ENCODE measurements at regions not wholly inside any gene's neighbourhood (a gene's known extent, or its start where the extent isn't known, plus 50 kb on each side); places are given as distances from the start of the nearest gene placed in this dataset.

DNA sequence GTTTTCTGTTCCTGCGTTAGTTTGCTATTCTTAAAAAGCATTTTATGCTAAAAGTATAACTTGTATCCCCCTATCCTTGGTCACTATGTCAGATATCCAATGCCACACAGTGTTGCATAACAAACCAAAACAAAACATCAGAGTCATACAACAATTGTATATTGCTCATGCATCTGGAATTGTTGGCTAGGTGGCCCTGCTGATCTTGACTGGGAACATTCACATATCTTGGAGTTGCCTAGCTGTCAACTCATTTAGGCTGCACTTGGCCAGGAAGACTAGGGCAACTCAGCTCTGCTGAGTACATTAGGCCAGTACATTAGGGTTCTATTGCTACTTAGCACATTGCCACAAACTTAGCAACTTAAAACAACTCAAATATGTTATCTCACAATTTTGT, 706.5 kb upstream of the UBE2E2 start:
- intact Hi-C loops (cut with DNase I) = no loop called here
- DNase-seq = no peak
- Histone ChIP-seq H3K4me3 (no peak overlapping the region), H3K9me3 (no peaks in the 10 kb centered on the region), H3K27ac (no peak overlapping the region), H3K4me1 (peaks cover 0 to 5% (median 0%) of the 10 kb centered on the region in 4 donors), H3K36me3 (no peaks in the 10 kb centered on the region), H3K27me3 (no peaks in the 10 kb centered on the region)
- WGBS, 2 donors = 89 to 91% methylated on average over 1 of the region's 1 CpG
- TF ChIP-seq EP300 (IDR thresholded peaks at IDR 0.05) (no peak), POLR2AphosphoS5 (IDR thresholded peaks at IDR 0.05) (no peak), CTCF (IDR thresholded peaks at IDR 0.05) (no peak), POLR2A (IDR thresholded peaks at IDR 0.05) (no peak)

DNA sequence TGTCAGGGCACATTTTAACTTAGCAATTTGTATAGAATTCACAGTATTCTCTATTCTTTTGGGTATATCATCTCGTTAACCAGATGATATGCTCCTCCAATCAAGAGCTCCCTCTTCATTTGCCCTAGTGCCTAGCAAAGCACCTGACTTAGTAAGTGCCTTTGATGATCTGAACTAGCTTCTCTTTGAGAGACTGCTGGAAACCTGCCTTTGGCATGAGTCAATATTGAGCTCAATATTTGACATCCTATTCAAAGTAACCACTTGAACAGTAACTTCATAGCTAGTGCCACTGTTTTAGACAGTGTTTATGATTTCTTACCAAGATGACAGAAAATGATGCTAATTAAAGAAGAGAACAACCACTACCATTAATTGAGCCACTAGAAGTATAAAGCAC, 696.3 kb upstream of the UBE2E2 start:
- no peak for DNase-seq
- Histone ChIP-seq H3K4me1 (no peaks in the 10 kb centered on the region), H3K27me3 (no peaks in the 10 kb centered on the region), H3K27ac (no peak overlapping the region), H3K9me3 (no peaks in the 10 kb centered on the region), H3K36me3 (no peaks in the 10 kb centered on the region), H3K4me3 (no peak overlapping the region)
- intact Hi-C loops (cut with DNase I) = no loop called here
- 22 to 67% methylated on average over 1 of the region's 1 CpG for WGBS, 2 donors
- TF ChIP-seq CTCF (IDR thresholded peaks at IDR 0.05) = no peak
- TF ChIP-seq POLR2A (IDR thresholded peaks at IDR 0.05) = no peak
- TF ChIP-seq POLR2AphosphoS5 (IDR thresholded peaks at IDR 0.05) = no peak
- no peak for TF ChIP-seq EP300 (IDR thresholded peaks at IDR 0.05)

DNA sequence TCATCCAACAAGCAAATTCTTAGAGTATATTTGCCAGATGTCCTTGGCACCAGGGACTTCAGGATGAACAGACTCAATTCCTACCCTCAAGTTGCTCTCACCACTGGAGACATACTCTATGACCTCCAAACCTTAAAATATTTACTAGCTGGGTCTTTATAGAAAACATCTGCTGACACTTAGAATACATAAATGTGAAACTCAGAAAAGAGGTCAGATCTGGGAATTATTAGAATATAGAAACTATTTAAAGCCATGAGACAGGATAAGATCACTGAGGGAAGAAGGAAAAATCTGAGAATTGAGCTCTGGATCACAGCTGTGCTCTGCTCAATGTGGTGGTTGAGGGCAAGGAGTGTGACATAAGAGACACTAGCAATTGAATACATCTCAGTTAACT, 695.4 kb upstream of the UBE2E2 start:
- intact Hi-C loops (cut with DNase I) = no loop called here
- TF ChIP-seq CTCF (IDR thresholded peaks at IDR 0.05) = no peak
- TF ChIP-seq EP300 (IDR thresholded peaks at IDR 0.05) = no peak
- TF ChIP-seq POLR2A (IDR thresholded peaks at IDR 0.05) = no peak
- TF ChIP-seq POLR2AphosphoS5 (IDR thresholded peaks at IDR 0.05) = no peak

GRCh38 chr3:22523925-22524324, 679.2 kb upstream of the UBE2E2 start:
- Histone ChIP-seq H3K27ac (no peak overlapping the region), H3K9me3 (peaks cover 0 to 2% (median 0%) of the 10 kb centered on the region in 4 donors), H3K4me1 (peaks cover 0 to 13% (median 0%) of the 10 kb centered on the region in 4 donors), H3K27me3 (no peaks in the 10 kb centered on the region), H3K36me3 (no peaks in the 10 kb centered on the region), H3K4me3 (no peak overlapping the region)
- TF ChIP-seq EP300 (IDR thresholded peaks at IDR 0.05) (no peak), POLR2AphosphoS5 (IDR thresholded peaks at IDR 0.05) (no peak), POLR2A (IDR thresholded peaks at IDR 0.05) (no peak), CTCF (IDR thresholded peaks at IDR 0.05) (no peak)
- DNase-seq = no peak
- 62 to 91% methylated on average over 3 of the region's 3 CpGs for WGBS, 2 donors
- intact Hi-C loops (cut with DNase I) = no loop called here

More for the DNA sequence above, 695.4 kb upstream of the UBE2E2 start:
- Histone ChIP-seq H3K36me3 (no peaks in the 10 kb centered on the region), H3K9me3 (no peaks in the 10 kb centered on the region), H3K27ac (no peak overlapping the region), H3K27me3 (no peaks in the 10 kb centered on the region), H3K4me3 (no peak overlapping the region), H3K4me1 (no peaks in the 10 kb centered on the region)
- DNase-seq = no peak

GRCh38 chr3:22526266-22526837, 676.8 kb upstream of the UBE2E2 start:
- intact Hi-C loops (cut with DNase I) = no loop called here
- Histone ChIP-seq H3K27ac (no peak overlapping the region), H3K4me1 (peaks cover 0 to 13% (median 0%) of the 10 kb centered on the region in 4 donors), H3K36me3 (no peaks in the 10 kb centered on the region), H3K9me3 (no peaks in the 10 kb centered on the region), H3K27me3 (no peaks in the 10 kb centered on the region), H3K4me3 (no peak overlapping the region)
- no peak for DNase-seq
- TF ChIP-seq POLR2AphosphoS5 (IDR thresholded peaks at IDR 0.05) = no peak
- TF ChIP-seq CTCF (IDR thresholded peaks at IDR 0.05) = no peak
- 16 to 66% methylated on average over 1 of the region's 1 CpG for WGBS, 2 donors
